ENCODE measurements at regions not wholly inside any gene's neighbourhood (a gene's known extent, or its start where the extent isn't known, plus 50 kb on each side); places are given as distances from the start of the nearest gene placed in this dataset.

DNA sequence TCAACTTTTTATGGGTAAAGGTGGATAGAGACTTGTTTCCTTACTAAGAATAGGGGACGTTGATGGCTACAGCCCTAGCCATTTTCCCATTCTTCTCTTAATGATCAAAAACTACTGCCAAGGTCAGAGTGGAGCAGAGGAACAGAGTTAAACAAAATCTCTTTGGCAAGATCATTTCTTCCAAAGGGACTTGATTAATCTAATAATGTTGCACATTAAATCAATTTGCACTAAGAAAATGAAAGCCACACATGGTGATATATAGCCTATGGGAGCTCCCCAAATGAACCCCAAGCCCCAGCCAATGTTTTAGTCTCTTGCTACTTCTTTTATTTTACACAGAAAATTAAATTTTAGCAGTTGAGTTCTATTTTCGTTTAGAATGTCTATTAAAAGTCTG, 954.5 kb upstream of the SOX9 start:
- no peak overlapping the region for H3K9ac ChIP-seq (ENCODE audit: control insufficient read depth, extremely low read depth, insufficient read depth, low read length)
- no peak overlapping the region for H3K4me3 ChIP-seq (ENCODE audit: control insufficient read depth in 2 of 3, extremely low read depth in 1 of 3, insufficient read depth in 2 of 3, low read depth in 1 of 3, low read length in 3 of 3)
- no peaks in the 10 kb centered on the region for H3K36me3 ChIP-seq (ENCODE audit: control insufficient read depth in 2 of 2, extremely low read depth in 1 of 2, insufficient read depth in 2 of 2, low read length in 2 of 2)
- H3K27ac ChIP-seq (ENCODE audit: control insufficient read depth, insufficient read depth, low read length) = no peak overlapping the region
- H4K20me1 ChIP-seq (ENCODE audit: control insufficient read depth, extremely low read depth, insufficient read depth, low read length) = no peaks in the 10 kb centered on the region
- H3K9me1 ChIP-seq (ENCODE audit: control insufficient read depth, extremely low read depth, insufficient read depth, low read length) = no peaks in the 10 kb centered on the region
- H2AFZ ChIP-seq (ENCODE audit: control insufficient read depth, low read length) = no peak overlapping the region
- no peaks in the 10 kb centered on the region for H3K9me3 ChIP-seq (ENCODE audit: control insufficient read depth, low read depth, low read length)
- FAIRE-seq (no peak), DNase-seq (ENCODE audit: low read depth, low spot score) (no peak)
- H3K27me3 ChIP-seq (ENCODE audit: control insufficient read depth, extremely low read depth, insufficient read depth, low read length) = no peaks in the 10 kb centered on the region
- dilution Hi-C loops (cut with MboI; ENCODE audit: extremely low pct_ligation_motif_present, low sequenced_read_pairs) = no loop called here
- H3K79me2 ChIP-seq (ENCODE audit: control insufficient read depth, insufficient read depth, low read length) = no peaks in the 10 kb centered on the region
- TF ChIP-seq, protein P1, sequence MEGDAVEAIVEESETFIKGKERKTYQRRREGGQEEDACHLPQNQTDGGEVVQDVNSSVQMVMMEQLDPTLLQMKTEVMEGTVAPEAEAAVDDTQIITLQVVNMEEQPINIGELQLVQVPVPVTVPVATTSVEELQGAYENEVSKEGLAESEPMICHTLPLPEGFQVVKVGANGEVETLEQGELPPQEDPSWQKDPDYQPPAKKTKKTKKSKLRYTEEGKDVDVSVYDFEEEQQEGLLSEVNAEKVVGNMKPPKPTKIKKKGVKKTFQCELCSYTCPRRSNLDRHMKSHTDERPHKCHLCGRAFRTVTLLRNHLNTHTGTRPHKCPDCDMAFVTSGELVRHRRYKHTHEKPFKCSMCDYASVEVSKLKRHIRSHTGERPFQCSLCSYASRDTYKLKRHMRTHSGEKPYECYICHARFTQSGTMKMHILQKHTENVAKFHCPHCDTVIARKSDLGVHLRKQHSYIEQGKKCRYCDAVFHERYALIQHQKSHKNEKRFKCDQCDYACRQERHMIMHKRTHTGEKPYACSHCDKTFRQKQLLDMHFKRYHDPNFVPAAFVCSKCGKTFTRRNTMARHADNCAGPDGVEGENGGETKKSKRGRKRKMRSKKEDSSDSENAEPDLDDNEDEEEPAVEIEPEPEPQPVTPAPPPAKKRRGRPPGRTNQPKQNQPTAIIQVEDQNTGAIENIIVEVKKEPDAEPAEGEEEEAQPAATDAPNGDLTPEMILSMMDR (optimal IDR thresholded peaks at IDR 0.05 in 1 of 3, IDR thresholded peaks at IDR 0.05 in 1 of 3, conservative IDR thresholded peaks at IDR 0.05 in 1 of 3; ENCODE audit: extremely low read depth in 1 of 3, insufficient read depth in 2 of 3, low read length in 3 of 3) = no peak
- TF ChIP-seq EZH2 (IDR thresholded peaks at IDR 0.05; ENCODE audit: low read length) = no peak
- H3K4me1 ChIP-seq (ENCODE audit: control insufficient read depth, extremely low read depth, insufficient read depth, low read length) = no peaks in the 10 kb centered on the region
- no peak overlapping the region for H3K4me2 ChIP-seq (ENCODE audit: control insufficient read depth, extremely low read depth, insufficient read depth, low read depth, low read length)

DNA sequence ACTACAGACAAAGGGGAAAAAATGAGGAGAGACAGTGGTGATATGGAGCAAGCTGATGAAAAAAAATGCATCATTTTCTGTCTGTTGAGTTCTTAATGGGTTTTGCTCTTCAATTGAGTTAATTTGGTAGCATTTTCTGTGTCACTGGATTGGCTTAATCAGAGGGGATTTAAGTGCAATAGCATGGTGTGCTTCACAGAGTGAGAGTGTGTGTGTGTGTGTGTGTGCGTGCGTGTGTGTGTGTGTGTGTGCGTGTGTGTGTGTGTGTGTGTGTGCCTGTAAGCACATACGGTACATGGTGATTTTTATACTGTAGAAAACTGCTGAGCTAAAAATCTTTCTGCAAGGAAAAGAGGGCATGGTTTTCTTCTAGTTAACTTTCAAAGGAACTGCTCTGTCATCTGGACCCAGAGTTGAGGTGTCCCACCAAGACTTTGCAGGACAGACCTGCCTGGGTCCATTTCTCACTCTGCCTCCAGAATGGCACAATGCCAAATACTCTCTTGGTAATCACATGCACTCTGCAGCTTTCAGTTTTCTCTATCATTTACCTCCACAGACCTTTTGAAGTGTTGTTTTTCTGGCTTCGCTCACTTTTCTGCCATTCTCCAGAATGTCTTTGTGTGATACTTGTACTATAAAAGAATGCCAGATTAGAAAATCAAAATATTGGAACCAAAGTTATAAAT, 952.6 kb upstream of the SOX9 start:
- TF ChIP-seq, protein P1 (optimal IDR thresholded peaks at IDR 0.05 in 1 of 3, IDR thresholded peaks at IDR 0.05 in 1 of 3, conservative IDR thresholded peaks at IDR 0.05 in 1 of 3; ENCODE audit: extremely low read depth in 1 of 3, insufficient read depth in 2 of 3, low read length in 3 of 3) = no peak
- TF ChIP-seq EZH2 (IDR thresholded peaks at IDR 0.05; ENCODE audit: low read length) = no peak
- Histone ChIP-seq H3K36me3 (ENCODE audit: control insufficient read depth in 2 of 2, extremely low read depth in 1 of 2, insufficient read depth in 2 of 2, low read length in 2 of 2) (no peaks in the 10 kb centered on the region), H3K4me3 (ENCODE audit: control insufficient read depth in 2 of 3, extremely low read depth in 1 of 3, insufficient read depth in 2 of 3, low read depth in 1 of 3, low read length in 3 of 3) (no peak overlapping the region), H4K20me1 (ENCODE audit: control insufficient read depth, extremely low read depth, insufficient read depth, low read length) (no peaks in the 10 kb centered on the region), H3K79me2 (ENCODE audit: control insufficient read depth, insufficient read depth, low read length) (no peaks in the 10 kb centered on the region), H3K9me1 (ENCODE audit: control insufficient read depth, extremely low read depth, insufficient read depth, low read length) (no peaks in the 10 kb centered on the region), H3K27me3 (ENCODE audit: control insufficient read depth, extremely low read depth, insufficient read depth, low read length) (no peaks in the 10 kb centered on the region), H3K9me3 (ENCODE audit: control insufficient read depth, low read depth, low read length) (no peaks in the 10 kb centered on the region), H3K4me1 (ENCODE audit: control insufficient read depth, extremely low read depth, insufficient read depth, low read length) (no peaks in the 10 kb centered on the region), H2AFZ (ENCODE audit: control insufficient read depth, low read length) (no peak overlapping the region), H3K9ac (ENCODE audit: control insufficient read depth, extremely low read depth, insufficient read depth, low read length) (no peak overlapping the region), H3K4me2 (ENCODE audit: control insufficient read depth, extremely low read depth, insufficient read depth, low read depth, low read length) (no peak overlapping the region), H3K27ac (ENCODE audit: control insufficient read depth, insufficient read depth, low read length) (no peak overlapping the region)
- FAIRE-seq (no peak), DNase-seq (ENCODE audit: low read depth, low spot score) (no peak)
- dilution Hi-C loops (cut with MboI; ENCODE audit: extremely low pct_ligation_motif_present, low sequenced_read_pairs) = no loop called here

All from keratinocyte (primary cell).